ENCODE measurements at regions not wholly inside any gene's neighbourhood (a gene's known extent, or its start where the extent isn't known, plus 50 kb on each side); places are given as distances from the start of the nearest gene placed in this dataset.

GRCh38 chr16:62967163-62967562, 930.9 kb upstream of the CDH8 start:
- DNase-seq (ENCODE audit: extremely low read depth in 1 of 11, low read depth in 9 of 11, low spot score in 4 of 11): no peak

GRCh38 chr16:62966626-62967025, 930.4 kb upstream of the CDH8 start:
- DNase-seq (ENCODE audit: extremely low read depth in 1 of 11, low read depth in 9 of 11, low spot score in 4 of 11): no peak

GRCh38 chr16:62965831-62966230, 929.6 kb upstream of the CDH8 start:
- no peak for DNase-seq (ENCODE audit: extremely low read depth in 1 of 11, low read depth in 9 of 11, low spot score in 4 of 11)

- no peak for DNase-seq (ENCODE audit: extremely low read depth in 1 of 11, low read depth in 9 of 11, low spot score in 4 of 11)
Measured at GRCh38 chr16:62963846-62964245, 927.6 kb upstream of the CDH8 start.

- no peak for DNase-seq (ENCODE audit: extremely low read depth in 1 of 11, low read depth in 9 of 11, low spot score in 4 of 11)
Measured at GRCh38 chr16:62955033-62955349, 918.8 kb upstream of the CDH8 start.

GRCh38 chr16:62954144-62955032, 918.1 kb upstream of the CDH8 start:
- no peak for DNase-seq (ENCODE audit: extremely low read depth in 1 of 11, low read depth in 9 of 11, low spot score in 4 of 11)

- no peak for DNase-seq (ENCODE audit: extremely low read depth in 1 of 11, low read depth in 9 of 11, low spot score in 4 of 11)
Measured at GRCh38 chr16:62950351-62950750, 914.1 kb upstream of the CDH8 start.

GRCh38 chr16:62940569-62940968, 904.3 kb upstream of the CDH8 start:
- no peak for DNase-seq (ENCODE audit: extremely low read depth in 1 of 11, low read depth in 9 of 11, low spot score in 4 of 11)

- DNase-seq (ENCODE audit: extremely low read depth in 1 of 11, low read depth in 9 of 11, low spot score in 4 of 11): no peak
Measured at GRCh38 chr16:62939687-62940086, 903.4 kb upstream of the CDH8 start.

- DNase-seq (ENCODE audit: extremely low read depth in 1 of 11, low read depth in 9 of 11, low spot score in 4 of 11): peak in 2 of 11 donors; percentile 15
Measured at GRCh38 chr16:62933929-62934328, 897.7 kb upstream of the CDH8 start.

GRCh38 chr16:62929593-62929992, 893.4 kb upstream of the CDH8 start:
- DNase-seq (ENCODE audit: extremely low read depth in 1 of 11, low read depth in 9 of 11, low spot score in 4 of 11): no peak

- DNase-seq (ENCODE audit: extremely low read depth in 1 of 11, low read depth in 9 of 11, low spot score in 4 of 11): no peak
Measured at GRCh38 chr16:62927122-62927521, 890.9 kb upstream of the CDH8 start.

- DNase-seq (ENCODE audit: extremely low read depth in 1 of 11, low read depth in 9 of 11, low spot score in 4 of 11): no peak
Measured at GRCh38 chr16:62926121-62926801, 890.0 kb upstream of the CDH8 start.

GRCh38 chr16:62921904-62922303, 885.7 kb upstream of the CDH8 start:
- no peak for DNase-seq (ENCODE audit: extremely low read depth in 1 of 11, low read depth in 9 of 11, low spot score in 4 of 11)

- no peak for DNase-seq (ENCODE audit: extremely low read depth in 1 of 11, low read depth in 9 of 11, low spot score in 4 of 11)
Measured at GRCh38 chr16:62913924-62914323, 877.7 kb upstream of the CDH8 start.

GRCh38 chr16:62913333-62913732, 877.1 kb upstream of the CDH8 start:
- DNase-seq (ENCODE audit: extremely low read depth in 1 of 11, low read depth in 9 of 11, low spot score in 4 of 11): no peak

GRCh38 chr16:62909597-62909996, 873.4 kb upstream of the CDH8 start:
- DNase-seq (ENCODE audit: extremely low read depth in 1 of 11, low read depth in 9 of 11, low spot score in 4 of 11): no peak

- DNase-seq (ENCODE audit: extremely low read depth in 1 of 11, low read depth in 9 of 11, low spot score in 4 of 11): no peak
Measured at GRCh38 chr16:62907562-62907961, 871.3 kb upstream of the CDH8 start.

GRCh38 chr16:62903961-62904502, 867.8 kb upstream of the CDH8 start:
- DNase-seq (ENCODE audit: extremely low read depth in 1 of 11, low read depth in 9 of 11, low spot score in 4 of 11): no peak

GRCh38 chr16:62899737-62900136, 863.5 kb upstream of the CDH8 start:
- no peak for DNase-seq (ENCODE audit: extremely low read depth in 1 of 11, low read depth in 9 of 11, low spot score in 4 of 11)
